OCI-LY7 (cell line): ENCODE measurements at regions not wholly inside any gene's neighbourhood (a gene's known extent, or its start where the extent isn't known, plus 50 kb on each side); places are given as distances from the start of the nearest gene placed in this dataset.
A peak's percentile ranks its signal among the peaks of the same experiment; 100 is the strongest.
"Not testable (repeated sequence)": the region's sequence is repeated elsewhere in the genome, so short reads cannot be mapped to it uniquely, and the experiment has no call there.

Experiments
- BruUV-seq: library from RNA; stranded (reverse); fragments of 400-500 nt; replicated peaks from 2 replicates; lab custom pipeline; 2021; lab: Mats Ljungman, UMichigan
- CTCF ChIA-PET: fragments of 300-600 bp; sonication (Branson Sonifier 250); formaldehyde crosslinking; loops from one replicate; lab custom pipeline; 2022; ENCODE audit warnings: antibody characterized with exemption; ENCODE audit not compliant: unreplicated experiment; lab: Charles Lee
- POLR2A ChIA-PET: fragments of 300-600 bp; sonication (Branson Sonifier 250); formaldehyde crosslinking; loops from one replicate; lab custom pipeline; 2022; ENCODE audit warnings: antibody characterized with exemption; lab: Charles Lee
- DNase-seq: peaks from one replicate; pipeline ENCODE4 v3.0.0-alpha.2; 2015; ENCODE audit warnings: low spot score
- H2AFZ ChIP-seq: fragments of 200-600 bp; sonication (generic), shearing (Covaris generic); 2 replicates; pipeline ENCODE4 v1.6.1; 2014; ENCODE audit warnings: mild to moderate bottlenecking, antibody characterized with exemption, low read length, moderate library complexity
- H3K27ac ChIP-seq: fragments of 200-600 bp; sonication (generic); 2 replicates; pipeline ENCODE4 v1.5.1; 2014; ENCODE audit warnings: mixed run types, low read depth, mild to moderate bottlenecking, moderate library complexity, low read length, inconsistent platforms; ENCODE audit not compliant: poor library complexity, severe bottlenecking
- H3K36me3 ChIP-seq: fragments of 200-600 bp; sonication (generic); 2 replicates; pipeline ENCODE4 v1.6.1; 2014; ENCODE audit warnings: mild to moderate bottlenecking, antibody characterized with exemption, low read length, moderate library complexity, mixed read lengths; ENCODE audit not compliant: insufficient read depth
- H3K4me1 ChIP-seq: fragments of 200-600 bp; sonication (generic); 2 replicates; pipeline ENCODE4 v1.5.1; 2014; ENCODE audit warnings: mild to moderate bottlenecking, low read length; ENCODE audit not compliant: insufficient read depth, poor library complexity, severe bottlenecking
- H3K4me2 ChIP-seq: fragments of 200-600 bp; sonication (generic); 2 replicates; pipeline ENCODE4 v1.6.1; 2014; ENCODE audit warnings: mild to moderate bottlenecking, low read length
- H3K4me3 ChIP-seq: fragments of 200-600 bp; sonication (generic); 2 replicates; pipeline ENCODE4 v1.5.1; 2014; ENCODE audit warnings: mild to moderate bottlenecking, low read depth, low read length; ENCODE audit not compliant: poor library complexity, severe bottlenecking
- H3K79me2 ChIP-seq: fragments of 200-600 bp; sonication (generic); 2 replicates; pipeline ENCODE4 v1.6.1; 2016; ENCODE audit warnings: low read depth, mild to moderate bottlenecking, low read length, moderate library complexity, mixed read lengths; ENCODE audit not compliant: insufficient read depth
- H3K9me2 ChIP-seq: fragments of 200-600 bp; sonication (generic); 2 replicates; pipeline ENCODE4 v1.6.1; 2016; ENCODE audit warnings: mild to moderate bottlenecking, low read length, mixed read lengths; ENCODE audit not compliant: insufficient read depth
- H3K9me3 ChIP-seq: fragments of 200-600 bp; sonication (generic); 2 replicates; pipeline ENCODE4 v1.6.1; 2014; ENCODE audit warnings: mild to moderate bottlenecking, mixed run types, low read length, mixed read lengths
- H4K20me1 ChIP-seq: fragments of 200-600 bp; sonication (generic); 2 replicates; pipeline ENCODE4 v1.6.1; 2014; ENCODE audit warnings: mild to moderate bottlenecking, antibody characterized with exemption, low read length, moderate library complexity, mixed read lengths; ENCODE audit not compliant: insufficient read depth
- EZH2phosphoT487 ChIP-seq: fragments of 200-600 bp; sonication (generic); IDR thresholded peaks from 2 replicates; pipeline ENCODE4 v1.6.1; 2018; ENCODE audit warnings: low read depth, borderline replicate concordance, mild to moderate bottlenecking, mixed run types, antibody characterized with exemption, low read length, moderate library complexity, mixed read lengths
- intact Hi-C: fragments of 100-400 bp; cut with micrococcal nuclease; formaldehyde crosslinking; loops from one replicate; pipeline ENCODE4 v1.10.0; 2022; ENCODE audit not compliant: unreplicated experiment
- TF ChIP-seq, protein P1 (sequence below): fragments of 200-600 bp; sonication (generic); conservative IDR thresholded peaks from 2 replicates; pipeline ENCODE4 v1.5.1; 2014; ENCODE audit warnings: mild to moderate bottlenecking, antibody characterized with exemption, low read length, moderate library complexity, mixed read lengths

DNA sequence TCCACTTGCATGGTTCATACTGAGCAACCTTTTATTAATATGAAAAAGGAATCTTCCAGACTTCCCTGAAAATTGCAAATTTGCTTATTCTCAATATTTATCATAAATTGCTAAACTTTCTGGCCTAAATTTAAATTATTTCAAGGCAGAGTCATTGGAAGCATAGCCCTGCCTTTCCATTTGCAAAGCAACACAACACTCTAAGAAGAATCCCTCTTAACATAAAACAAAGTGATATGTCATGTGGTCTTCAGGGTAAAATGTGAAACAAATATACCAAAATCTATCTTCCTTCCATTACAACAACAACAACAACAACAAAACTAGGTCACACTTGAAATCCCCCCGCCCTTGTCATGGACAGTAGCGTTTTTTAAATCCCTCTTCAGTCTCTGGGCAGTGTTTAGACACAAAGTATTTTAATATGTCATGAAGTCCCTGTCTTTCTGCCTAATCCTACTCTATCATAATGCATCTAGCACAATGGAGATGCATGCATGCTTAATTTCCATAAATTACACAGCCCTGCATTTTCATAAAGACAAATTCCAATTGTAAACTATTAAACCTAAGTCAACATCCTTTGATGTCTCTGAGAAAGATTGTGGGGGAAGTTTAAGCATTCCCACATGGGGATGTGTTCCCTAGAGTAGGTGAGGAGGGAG, 668.9 kb upstream of the LCORL start:
- intact Hi-C loops = loop anchor here (5.0 kb wide), 1 partner anchor 1557 kb away; no protein-coding TSS in a partner anchor
- ChIA-PET POLR2A (interaction anchor here (0.7 to 1.1 kb wide), 3 partner anchors 45 to 1120 kb away, joined by 3 read pairs; no protein-coding TSS in a partner anchor), CTCF (no interaction called here)
- H3K4me3 ChIP-seq = no peak overlapping the region
- DNase-seq = no peak
- no peaks in the 10 kb centered on the region for H3K9me3 ChIP-seq
- peaks cover 29% of the 10 kb centered on the region for H3K4me1 ChIP-seq
- TF ChIP-seq, protein P1, sequence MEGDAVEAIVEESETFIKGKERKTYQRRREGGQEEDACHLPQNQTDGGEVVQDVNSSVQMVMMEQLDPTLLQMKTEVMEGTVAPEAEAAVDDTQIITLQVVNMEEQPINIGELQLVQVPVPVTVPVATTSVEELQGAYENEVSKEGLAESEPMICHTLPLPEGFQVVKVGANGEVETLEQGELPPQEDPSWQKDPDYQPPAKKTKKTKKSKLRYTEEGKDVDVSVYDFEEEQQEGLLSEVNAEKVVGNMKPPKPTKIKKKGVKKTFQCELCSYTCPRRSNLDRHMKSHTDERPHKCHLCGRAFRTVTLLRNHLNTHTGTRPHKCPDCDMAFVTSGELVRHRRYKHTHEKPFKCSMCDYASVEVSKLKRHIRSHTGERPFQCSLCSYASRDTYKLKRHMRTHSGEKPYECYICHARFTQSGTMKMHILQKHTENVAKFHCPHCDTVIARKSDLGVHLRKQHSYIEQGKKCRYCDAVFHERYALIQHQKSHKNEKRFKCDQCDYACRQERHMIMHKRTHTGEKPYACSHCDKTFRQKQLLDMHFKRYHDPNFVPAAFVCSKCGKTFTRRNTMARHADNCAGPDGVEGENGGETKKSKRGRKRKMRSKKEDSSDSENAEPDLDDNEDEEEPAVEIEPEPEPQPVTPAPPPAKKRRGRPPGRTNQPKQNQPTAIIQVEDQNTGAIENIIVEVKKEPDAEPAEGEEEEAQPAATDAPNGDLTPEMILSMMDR = no peak
- no peak for TF ChIP-seq EZH2phosphoT487
- peak overlapping the region; percentile 98 for H2AFZ ChIP-seq
- no peaks in the 10 kb centered on the region for H3K79me2 ChIP-seq
- peak overlapping the region; percentile 45 for H3K4me2 ChIP-seq
- no TSS peak for BruUV-seq
- H4K20me1 ChIP-seq = no peaks in the 10 kb centered on the region
- H3K36me3 ChIP-seq = no peaks in the 10 kb centered on the region
- no peak overlapping the region for H3K27ac ChIP-seq
- no peaks in the 10 kb centered on the region for H3K9me2 ChIP-seq

DNA sequence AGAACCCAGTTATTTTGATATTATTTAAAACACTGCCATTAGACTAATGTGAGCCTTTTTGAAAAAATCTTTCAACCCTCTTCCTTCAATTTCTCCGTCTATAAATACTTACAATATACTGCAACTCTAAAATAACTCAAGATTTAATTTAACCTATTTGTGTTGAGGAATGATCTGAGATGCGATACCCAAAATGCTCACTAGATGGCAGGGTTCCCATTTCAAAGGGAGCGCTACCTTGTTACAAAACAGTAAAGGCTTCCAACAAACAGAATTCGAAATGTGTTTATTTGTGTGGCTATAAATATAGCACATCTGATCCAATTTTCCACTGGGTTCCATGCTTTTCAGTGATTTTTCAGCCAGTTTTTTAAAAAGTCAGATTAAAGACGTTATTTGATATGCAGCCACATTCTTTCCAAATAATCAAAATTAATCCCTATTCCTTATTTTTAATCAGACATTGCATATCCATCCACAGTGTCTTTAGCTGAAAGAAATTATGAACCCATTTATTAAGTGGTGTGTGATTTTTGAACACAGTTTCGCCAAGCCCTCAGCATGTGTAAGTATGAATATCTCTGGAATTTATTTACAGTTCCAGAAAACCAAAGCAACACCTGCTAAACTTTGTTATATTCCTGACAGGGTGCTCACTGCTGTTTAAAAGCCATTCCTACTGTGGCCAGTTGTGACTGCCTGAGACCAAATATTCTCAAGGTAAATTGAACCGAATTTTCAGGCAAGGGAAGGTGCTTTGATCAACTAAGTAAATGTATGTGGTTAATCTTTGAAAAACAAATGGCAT, 668.0 kb upstream of the LCORL start:
- H3K27ac ChIP-seq = no peak overlapping the region
- no peaks in the 10 kb centered on the region for H3K36me3 ChIP-seq
- peak overlapping the region; percentile 25 for H3K4me2 ChIP-seq
- intact Hi-C loops = loop anchor here (1.0 to 5.0 kb wide), 4 partner anchors 245 to 1558 kb away; no protein-coding TSS in a partner anchor
- no TSS peak for BruUV-seq
- no peaks in the 10 kb centered on the region for H3K9me2 ChIP-seq
- DNase-seq = peak; percentile 71
- no peaks in the 10 kb centered on the region for H3K9me3 ChIP-seq
- TF ChIP-seq, protein P1 = peak; percentile 98
- no peak for TF ChIP-seq EZH2phosphoT487
- H2AFZ ChIP-seq = peak overlapping the region; percentile 98
- no peaks in the 10 kb centered on the region for H4K20me1 ChIP-seq
- POLR2A ChIA-PET = no interaction called here
- peaks cover 29% of the 10 kb centered on the region for H3K4me1 ChIP-seq
- H3K79me2 ChIP-seq = no peaks in the 10 kb centered on the region
- H3K4me3 ChIP-seq = no peak overlapping the region
- CTCF ChIA-PET = no interaction called here

- H2AFZ ChIP-seq, H3K4me3 ChIP-seq, H3K9me3 ChIP-seq, DNase-seq, H3K9me2 ChIP-seq, H3K27ac ChIP-seq, H4K20me1 ChIP-seq, H3K4me2 ChIP-seq, POLR2A ChIA-PET, H3K36me3 ChIP-seq, BruUV-seq, H3K79me2 ChIP-seq, CTCF ChIA-PET: not testable (repeated sequence)
- peaks cover 29% of the 10 kb centered on the region for H3K4me1 ChIP-seq
- intact Hi-C loops = loop anchor here (2.0 to 5.0 kb wide), 2 partner anchors 246 to 484 kb away; no protein-coding TSS in a partner anchor
Observed at GRCh38 chr4:18688351-18688750, 666.8 kb upstream of the LCORL start.
